CD14-positive monocyte (primary cell): ENCODE measurements at regions not wholly inside any gene's neighbourhood (a gene's known extent, or its start where the extent isn't known, plus 50 kb on each side); places are given as distances from the start of the nearest gene placed in this dataset.

Experiments used
- DNase-seq, 3 donors: peaks; one replicate each; pipeline ENCODE4 v3.0.0-alpha.2; 2011 to 2022
- H2AFZ ChIP-seq: 2 replicates; pipeline ENCODE4 v1.6.0; 2012; ENCODE audit warnings: mild to moderate bottlenecking, low read depth, low read length, inconsistent platforms; ENCODE audit not compliant: insufficient read depth, poor library complexity, severe bottlenecking
- H3K27ac ChIP-seq, 2 donors: 1 replicate in 1 of 2; 2 replicates in 1 of 2; pipeline ENCODE4 v1.5.1; 2012 to 2013; ENCODE audit warnings: low read length in 2 of 2, control low read depth in 1 of 2, inconsistent platforms in 1 of 2, low read depth in 1 of 2, mild to moderate bottlenecking in 1 of 2
- H3K27me3 ChIP-seq, 2 donors: one replicate each; pipeline versions ENCODE4 v1.6.0 to v1.6.1; 2011 to 2013; ENCODE audit warnings: low read length in 2 of 2; ENCODE audit not compliant: control insufficient read depth in 2 of 2, insufficient read depth in 2 of 2
- H3K36me3 ChIP-seq, 2 donors: replicated peaks in 1 of 2; 1 replicate in 1 of 2; 2 replicates in 1 of 2; pipeline versions ENCODE4 v1.5.1 to v1.6.1; 2012 to 2013; ENCODE audit warnings: low read length in 2 of 2, control low read depth in 1 of 2, inconsistent platforms in 1 of 2, mild to moderate bottlenecking in 1 of 2; ENCODE audit not compliant: insufficient read depth in 2 of 2, control insufficient read depth in 1 of 2
- H3K4me1 ChIP-seq, 2 donors: 1 replicate in 1 of 2; 2 replicates in 1 of 2; pipeline versions ENCODE4 v1.5.1 to v1.6.1; 2012 to 2013; ENCODE audit warnings: low read length in 2 of 2, control low read depth in 1 of 2, inconsistent platforms in 1 of 2, mild to moderate bottlenecking in 1 of 2, moderate library complexity in 1 of 2; ENCODE audit not compliant: insufficient read depth in 2 of 2, control insufficient read depth in 1 of 2
- H3K4me2 ChIP-seq: replicated peaks from 2 replicates; pipeline ENCODE3; 2012; ENCODE audit warnings: low read length, moderate library complexity, mild to moderate bottlenecking; ENCODE audit not compliant: poor library complexity, severe bottlenecking; ENCODE audit errors: extremely low read depth
- H3K4me3 ChIP-seq, 3 experiments: fragments of 200-600 bp in 1 of 3; sonication (generic) in 1 of 3; replicated peaks in 1 of 3; 1 replicate in 2 of 3; 2 replicates in 1 of 3; pipeline ENCODE4 v1.5.1; 2011 to 2013; ENCODE audit warnings: low read length in 3 of 3, mild to moderate bottlenecking in 3 of 3, control low read depth in 2 of 3, low read depth in 2 of 3, inconsistent platforms in 1 of 3, moderate library complexity in 1 of 3
- H3K79me2 ChIP-seq: 2 replicates; pipeline ENCODE4 v1.6.0; 2012; ENCODE audit warnings: mild to moderate bottlenecking, control low read depth, inconsistent platforms, low read length, moderate library complexity; ENCODE audit not compliant: insufficient read depth
- H3K9ac ChIP-seq: 2 replicates; pipeline ENCODE4 v1.6.0; 2017; ENCODE audit warnings: low read length, mild to moderate bottlenecking; ENCODE audit not compliant: insufficient read depth, poor library complexity, severe bottlenecking
- H3K9me3 ChIP-seq, 2 donors: replicated peaks in 1 of 2; 1 replicate in 1 of 2; 2 replicates in 1 of 2; pipeline versions ENCODE4 v1.5.1 to v1.6.1; 2012 to 2013; ENCODE audit warnings: low read length in 2 of 2, control low read depth in 1 of 2; ENCODE audit not compliant: control insufficient read depth in 1 of 2, insufficient read depth in 1 of 2
- H4K20me1 ChIP-seq: 2 replicates; pipeline ENCODE4 v1.6.0; 2012; ENCODE audit warnings: mild to moderate bottlenecking, low read length, control low read depth, moderate library complexity; ENCODE audit not compliant: insufficient read depth
- H3K27ac Mint-ChIP-seq, 7 donors: one replicate each; pipeline ENCODE4 v1.8.0; 2020; ENCODE audit warnings: mild to moderate bottlenecking in 7 of 7, mixed read lengths in 7 of 7, moderate library complexity in 6 of 7, inconsistent platforms in 2 of 7
- H3K27me3 Mint-ChIP-seq, 3 donors: one replicate each; pipeline ENCODE4 v1.8.0; 2021 to 2022; ENCODE audit warnings: low read depth in 3 of 3, mild to moderate bottlenecking in 3 of 3, mixed read lengths in 3 of 3, moderate library complexity in 3 of 3, inconsistent platforms in 1 of 3
- H3K36me3 Mint-ChIP-seq, 2 donors: one replicate each; pipeline ENCODE4 v1.8.0; 2020; ENCODE audit warnings: mixed read lengths in 2 of 2, inconsistent platforms in 1 of 2, mild to moderate bottlenecking in 1 of 2
- H3K4me1 Mint-ChIP-seq: one replicate; pipeline ENCODE4 v1.8.0; 2020; ENCODE audit warnings: mild to moderate bottlenecking, mixed read lengths
- H3K4me3 Mint-ChIP-seq, 2 donors: one replicate each; pipeline ENCODE4 v1.8.0; 2020; ENCODE audit warnings: mild to moderate bottlenecking in 2 of 2, mixed read lengths in 2 of 2, moderate library complexity in 1 of 2
- H3K9me3 Mint-ChIP-seq, 7 donors: one replicate each; pipeline ENCODE4 v1.8.0; 2020 to 2022; ENCODE audit warnings: mixed read lengths in 7 of 7, mild to moderate bottlenecking in 6 of 7, moderate library complexity in 6 of 7, inconsistent platforms in 2 of 7
- CTCF ChIP-seq: fragments of 200-600 bp; IDR thresholded peaks from one replicate; pipeline ENCODE4 v1.8.0; 2022; ENCODE audit warnings: antibody characterized with exemption, mild to moderate bottlenecking
- whole genome bisulfite sequencing: methylation state at CpG from one replicate; pipeline ENCODE4 v1.1.5; 2013; ENCODE audit warnings: missing lambda C conversion rate; ENCODE audit not compliant: insufficient coverage; 5-methylcytosine and 5-hydroxymethylcytosine counted together
- intact Hi-C, 2 donors: fragments of 100-400 bp; cut with micrococcal nuclease; formaldehyde crosslinking; loops; one replicate each; pipeline versions ENCODE4 v1.15.0 to v1.15.1; 2023

DNA sequence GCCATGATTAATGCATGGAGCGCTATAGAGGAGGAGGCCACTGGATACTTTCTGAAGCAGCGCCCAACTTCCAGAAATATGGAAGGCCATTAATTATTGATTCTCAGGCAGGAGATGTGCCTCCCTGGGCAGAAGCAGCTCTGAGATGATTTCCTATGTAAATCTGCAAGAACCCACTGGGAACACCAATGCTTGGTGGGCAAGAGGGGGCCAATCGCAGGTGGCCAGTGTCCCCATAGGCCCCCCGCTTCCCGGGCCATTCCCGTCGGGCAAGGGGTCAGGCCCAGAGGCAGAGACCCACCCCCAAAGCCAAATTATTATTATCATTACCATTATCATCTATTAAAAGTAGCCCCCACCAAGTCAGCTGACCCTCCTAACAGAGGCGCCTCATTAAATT, 288.0 kb upstream of the TLE3 start:
- Histone ChIP-seq H4K20me1 (no peaks in the 10 kb centered on the region), H3K9ac (no peak overlapping the region), H2AFZ (no peak overlapping the region), H3K9me3 (peaks cover 0 to 4% of the 10 kb centered on the region in 2 donors), H3K27me3 (no peaks in the 10 kb centered on the region), H3K27ac (no peak overlapping the region), H3K4me2 (no peak overlapping the region), H3K4me3 (no peak overlapping the region), H3K79me2 (no peaks in the 10 kb centered on the region), H3K36me3 (no peaks in the 10 kb centered on the region), H3K4me1 (no peaks in the 10 kb centered on the region)
- 99% methylated on average over 6 of the region's 8 CpGs for WGBS
- no peak for TF ChIP-seq CTCF
- Mint-ChIP-seq H3K4me1 (peaks cover 12% of the 10 kb centered on the region), H3K36me3 (no peaks in the 10 kb centered on the region), H3K4me3 (no peak overlapping the region), H3K9me3 (peaks cover 0 to 10% (median 8%) of the 10 kb centered on the region in 7 donors), H3K27me3 (peaks cover 0 to 4% (median 0%) of the 10 kb centered on the region in 3 donors), H3K27ac (no peak overlapping the region)
- DNase-seq, result no peak
- intact Hi-C loops, result no loop called here

DNA sequence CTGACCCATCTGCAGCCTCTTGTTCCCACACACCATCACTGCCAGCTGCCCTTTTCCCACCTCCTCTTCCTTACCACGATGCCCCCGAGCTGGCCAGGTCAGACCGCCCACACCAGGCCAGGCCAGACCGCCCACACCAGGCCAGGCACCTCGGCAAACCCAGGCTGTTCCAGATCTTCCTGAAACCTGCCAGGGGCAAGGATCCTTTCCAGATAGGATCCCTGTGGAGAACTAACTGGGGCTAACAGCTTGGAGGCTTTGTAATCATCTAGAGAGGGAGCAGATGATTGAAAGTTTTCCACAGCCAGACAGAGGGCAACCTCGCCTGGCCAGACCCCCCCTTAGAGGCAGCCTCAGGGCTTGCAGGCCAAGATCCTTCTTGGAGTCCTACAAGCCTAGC, 287.3 kb upstream of the TLE3 start:
- DNase-seq, result no peak
- H3K9me3 ChIP-seq, result peaks cover 0 to 4% of the 10 kb centered on the region in 2 donors
- Mint-ChIP-seq H3K4me3 (no peak overlapping the region), H3K4me1 (peaks cover 15% of the 10 kb centered on the region), H3K36me3 (no peaks in the 10 kb centered on the region), H3K27me3 (peaks cover 0 to 4% (median 0%) of the 10 kb centered on the region in 3 donors), H3K27ac (peak overlapping the region in 1 of 7 donors; percentile 20), H3K9me3 (peaks cover 0 to 10% (median 8%) of the 10 kb centered on the region in 7 donors)
- 92% methylated on average over 6 of the region's 6 CpGs for WGBS
- no peaks in the 10 kb centered on the region for H3K79me2 ChIP-seq
- no peak overlapping the region for H3K9ac ChIP-seq
- no peaks in the 10 kb centered on the region for H4K20me1 ChIP-seq
- TF ChIP-seq CTCF, result no peak
- H2AFZ ChIP-seq, result no peak overlapping the region
- no peaks in the 10 kb centered on the region for H3K4me1 ChIP-seq
- no peaks in the 10 kb centered on the region for H3K36me3 ChIP-seq
- H3K27ac ChIP-seq, result no peak overlapping the region
- intact Hi-C loops, result no loop called here
- H3K4me2 ChIP-seq, result no peak overlapping the region
- H3K27me3 ChIP-seq, result no peaks in the 10 kb centered on the region
- H3K4me3 ChIP-seq, result no peak overlapping the region
